Mesendoderm (in vitro differentiated cells): ENCODE measurements at regions not wholly inside any gene's neighbourhood (a gene's known extent, or its start where the extent isn't known, plus 50 kb on each side); places are given as distances from the start of the nearest gene placed in this dataset.

Experiments used
- DNase-seq: peaks from one replicate; pipeline ENCODE4 v3.0.0; 2013
- H2AK5ac ChIP-seq: 2 replicates; pipeline ENCODE4 v1.6.1; 2013; ENCODE audit warnings: low read length, inconsistent platforms
- H2BK120ac ChIP-seq: 2 replicates; pipeline ENCODE4 v1.6.1; 2013; ENCODE audit warnings: low read depth, mild to moderate bottlenecking, low read length, moderate library complexity, mixed read lengths
- H2BK15ac ChIP-seq: replicated peaks from 2 replicates; pipeline ENCODE4 v1.6.1; 2013; ENCODE audit warnings: low read depth, mild to moderate bottlenecking, moderate library complexity
- H2BK5ac ChIP-seq: 2 replicates; pipeline ENCODE4 v1.6.1; 2013; ENCODE audit warnings: low read length, inconsistent platforms
- H3K18ac ChIP-seq: 2 replicates; pipeline ENCODE4 v1.6.1; 2013; ENCODE audit warnings: mild to moderate bottlenecking, low read length, mixed read lengths
- H3K23ac ChIP-seq: one replicate; pipeline ENCODE4 v1.6.1; 2013; ENCODE audit warnings: low read length
- H3K27ac ChIP-seq: 2 replicates; pipeline ENCODE4 v1.5.1; 2013; ENCODE audit warnings: low read depth, mild to moderate bottlenecking, inconsistent platforms, low read length, moderate library complexity
- H3K27me3 ChIP-seq: 2 replicates; pipeline ENCODE4 v1.6.1; 2013; ENCODE audit warnings: low read length, control low read depth, mild to moderate bottlenecking, inconsistent platforms; ENCODE audit not compliant: insufficient read depth, poor library complexity
- H3K36me3 ChIP-seq: 2 replicates; pipeline ENCODE4 v1.6.1; 2013; ENCODE audit warnings: low read length, inconsistent platforms; ENCODE audit not compliant: control insufficient read depth, insufficient read depth
- H3K4ac ChIP-seq: one replicate; pipeline ENCODE4 v1.6.1; 2013; ENCODE audit warnings: low read depth, mild to moderate bottlenecking, low read length, moderate library complexity
- H3K4me1 ChIP-seq: 2 replicates; pipeline ENCODE4 v1.6.1; 2013; ENCODE audit warnings: low read depth, low read length, inconsistent platforms; ENCODE audit not compliant: control insufficient read depth
- H3K4me2 ChIP-seq: 2 replicates; pipeline ENCODE4 v1.6.1; 2013; ENCODE audit warnings: low read length
- H3K4me3 ChIP-seq: 2 replicates; pipeline ENCODE4 v1.5.1; 2013; ENCODE audit warnings: mild to moderate bottlenecking, low read length
- H3K56ac ChIP-seq: one replicate; pipeline ENCODE4 v1.6.1; 2013; ENCODE audit warnings: low read length
- H3K79me1 ChIP-seq: 2 replicates; pipeline ENCODE4 v1.6.1; 2013; ENCODE audit warnings: low read length, inconsistent platforms
- H3K79me2 ChIP-seq: 2 replicates; pipeline ENCODE4 v1.6.1; 2013; ENCODE audit warnings: mild to moderate bottlenecking, low read length; ENCODE audit not compliant: control insufficient read depth, insufficient read depth
- H3K9ac ChIP-seq: 2 replicates; pipeline ENCODE4 v1.6.1; 2013; ENCODE audit warnings: low read length, inconsistent platforms
- H4K5ac ChIP-seq: one replicate; pipeline ENCODE4 v1.6.1; 2013; ENCODE audit warnings: low read length
- H4K8ac ChIP-seq: one replicate; pipeline ENCODE4 v1.6.1; 2013; ENCODE audit warnings: low read depth, mild to moderate bottlenecking, control low read depth, low read length, moderate library complexity
- WGBS: extraction: QIAGEN DNeasy Blood & Tissue Kit; methylation state at CpG from one replicate; pipeline ENCODE4 v1.1.7; 2013; ENCODE audit warnings: low lambda C conversion rate, missing lambda C conversion rate; ENCODE audit not compliant: insufficient coverage; ENCODE audit errors: extremely low coverage; 5-methylcytosine and 5-hydroxymethylcytosine counted together

GRCh38 chr5:152285764-152286163 is 119.3 kb downstream of the NMUR2 start:
- Histone ChIP-seq H3K27ac (no peak overlapping the region), H3K18ac (no peak overlapping the region), H4K5ac (no peak overlapping the region), H3K56ac (no peak overlapping the region), H3K79me2 (no peaks in the 10 kb centered on the region), H3K23ac (no peak overlapping the region), H3K4ac (no peak overlapping the region), H2BK15ac (no peak overlapping the region), H4K8ac (no peak overlapping the region), H2BK120ac (no peak overlapping the region), H3K27me3 (no peaks in the 10 kb centered on the region), H2BK5ac (no peak overlapping the region), H2AK5ac (no peak overlapping the region), H3K4me1 (no peaks in the 10 kb centered on the region), H3K79me1 (no peaks in the 10 kb centered on the region), H3K36me3 (no peaks in the 10 kb centered on the region), H3K9ac (no peak overlapping the region), H3K4me3 (no peak overlapping the region), H3K4me2 (no peak overlapping the region)
- no peak for DNase-seq
- WGBS = no CpG with 5 or more reads among the region's 3 CpGs

- Histone ChIP-seq H3K79me1 (no peaks in the 10 kb centered on the region), H3K18ac (no peak overlapping the region), H3K27ac (no peak overlapping the region), H3K4me1 (no peaks in the 10 kb centered on the region), H3K9ac (no peak overlapping the region), H2BK120ac (no peak overlapping the region), H3K4me2 (no peak overlapping the region), H4K5ac (no peak overlapping the region), H2BK5ac (no peak overlapping the region), H2BK15ac (no peak overlapping the region), H2AK5ac (no peak overlapping the region), H3K4me3 (no peak overlapping the region), H3K56ac (no peak overlapping the region), H3K79me2 (no peaks in the 10 kb centered on the region), H3K23ac (no peak overlapping the region), H3K36me3 (no peaks in the 10 kb centered on the region), H3K4ac (no peak overlapping the region), H3K27me3 (no peaks in the 10 kb centered on the region), H4K8ac (no peak overlapping the region)
- DNase-seq = no peak
- no CpG with 5 or more reads among the region's 1 CpG for WGBS
Observed at GRCh38 chr5:152282331-152282730, 122.7 kb downstream of the NMUR2 start.

GRCh38 chr5:152277936-152278335 is 127.1 kb downstream of the NMUR2 start:
- Histone ChIP-seq H3K4ac (no peak overlapping the region), H3K36me3 (no peaks in the 10 kb centered on the region), H3K18ac (no peak overlapping the region), H3K27ac (no peak overlapping the region), H3K9ac (no peak overlapping the region), H3K23ac (no peak overlapping the region), H3K4me2 (no peak overlapping the region), H4K5ac (no peak overlapping the region), H3K79me2 (no peaks in the 10 kb centered on the region), H3K4me1 (no peaks in the 10 kb centered on the region), H2AK5ac (no peak overlapping the region), H3K27me3 (no peaks in the 10 kb centered on the region), H2BK5ac (no peak overlapping the region), H2BK120ac (no peak overlapping the region), H3K56ac (no peak overlapping the region), H3K79me1 (no peaks in the 10 kb centered on the region), H4K8ac (no peak overlapping the region), H2BK15ac (no peak overlapping the region), H3K4me3 (no peak overlapping the region)
- no peak for DNase-seq
- WGBS = no CpG with 5 or more reads among the region's 2 CpGs

GRCh38 chr5:152274224-152274623 is 130.9 kb downstream of the NMUR2 start:
- no peak for DNase-seq

GRCh38 chr5:152271420-152271819 is 133.7 kb downstream of the NMUR2 start:
- Histone ChIP-seq H4K8ac (no peak overlapping the region), H3K4me3 (no peak overlapping the region), H3K27ac (no peak overlapping the region), H3K36me3 (no peaks in the 10 kb centered on the region), H3K56ac (no peak overlapping the region), H4K5ac (no peak overlapping the region), H3K4ac (no peak overlapping the region), H3K18ac (no peak overlapping the region), H3K79me2 (no peaks in the 10 kb centered on the region), H3K79me1 (no peaks in the 10 kb centered on the region), H3K4me2 (no peak overlapping the region), H3K4me1 (no peaks in the 10 kb centered on the region), H3K23ac (no peak overlapping the region), H2AK5ac (no peak overlapping the region), H2BK15ac (no peak overlapping the region), H2BK5ac (no peak overlapping the region), H2BK120ac (no peak overlapping the region), H3K9ac (no peak overlapping the region), H3K27me3 (no peaks in the 10 kb centered on the region)
- DNase-seq = peak; percentile 68
- no CpG with 5 or more reads among the region's 5 CpGs for WGBS

More at GRCh38 chr5:152274224-152274623, 130.9 kb downstream of the NMUR2 start:
- H3K23ac ChIP-seq = no peak overlapping the region
- H3K27ac ChIP-seq = no peak overlapping the region
- H3K36me3 ChIP-seq = no peaks in the 10 kb centered on the region
- no peaks in the 10 kb centered on the region for H3K4me1 ChIP-seq
- no peaks in the 10 kb centered on the region for H3K27me3 ChIP-seq
- no peak overlapping the region for H3K4me3 ChIP-seq
- H2BK15ac ChIP-seq = no peak overlapping the region
- H4K5ac ChIP-seq = no peak overlapping the region
- no peak overlapping the region for H2BK5ac ChIP-seq
- no peak overlapping the region for H3K56ac ChIP-seq
- WGBS = no CpG with 5 or more reads among the region's 2 CpGs
- no peak overlapping the region for H4K8ac ChIP-seq
- no peak overlapping the region for H3K4ac ChIP-seq
- no peak overlapping the region for H3K4me2 ChIP-seq
- H2AK5ac ChIP-seq = no peak overlapping the region
- no peak overlapping the region for H3K9ac ChIP-seq
- no peaks in the 10 kb centered on the region for H3K79me2 ChIP-seq
- H2BK120ac ChIP-seq = no peak overlapping the region
- H3K18ac ChIP-seq = no peak overlapping the region
- no peaks in the 10 kb centered on the region for H3K79me1 ChIP-seq

GRCh38 chr5:152270096-152270495 is 135.0 kb downstream of the NMUR2 start:
- no CpG with 5 or more reads among the region's 2 CpGs for WGBS
- Histone ChIP-seq H3K23ac (no peak overlapping the region), H3K18ac (no peak overlapping the region), H2BK120ac (no peak overlapping the region), H2BK5ac (no peak overlapping the region), H3K4ac (no peak overlapping the region), H3K4me3 (no peak overlapping the region), H3K9ac (no peak overlapping the region), H3K4me2 (no peak overlapping the region), H4K8ac (no peak overlapping the region), H3K27ac (no peak overlapping the region), H4K5ac (no peak overlapping the region), H3K79me1 (no peaks in the 10 kb centered on the region), H2AK5ac (no peak overlapping the region), H2BK15ac (no peak overlapping the region), H3K27me3 (no peaks in the 10 kb centered on the region), H3K56ac (no peak overlapping the region), H3K4me1 (no peaks in the 10 kb centered on the region), H3K79me2 (no peaks in the 10 kb centered on the region), H3K36me3 (no peaks in the 10 kb centered on the region)
- no peak for DNase-seq
